HG03378 (cell line): ENCODE measurements at regions not wholly inside any gene's neighbourhood (a gene's known extent, or its start where the extent isn't known, plus 50 kb on each side); places are given as distances from the start of the nearest gene placed in this dataset.
"Not testable (repeated sequence)": the region's sequence is repeated elsewhere in the genome, so short reads cannot be mapped to it uniquely, and the experiment has no call there.

Source experiments
- ATAC-seq: cut with Tn5 transposase; IDR thresholded peaks from one replicate; pipeline ENCODE4 v1.9.1; 2021; ENCODE audit warnings: mild to moderate bottlenecking, moderate library complexity; ENCODE audit not compliant: unreplicated experiment

GRCh38 chr12:46942579-46942978 lies 116.8 kb upstream of the SLC38A4 start:
- no peak for ATAC-seq

- ATAC-seq, result no peak
Observed at GRCh38 chr12:46944088-46944487, 118.3 kb upstream of the SLC38A4 start.

- ATAC-seq, result no peak
Observed at GRCh38 chr12:46944771-46945170, 119.0 kb upstream of the SLC38A4 start.

- ATAC-seq, result no peak
Observed at GRCh38 chr12:46945591-46945990, 119.8 kb upstream of the SLC38A4 start.

- ATAC-seq, result no peak
Observed at GRCh38 chr12:46946137-46946536, 120.3 kb upstream of the SLC38A4 start.

GRCh38 chr12:46948936-46949545 lies 123.2 kb upstream of the SLC38A4 start:
- no peak for ATAC-seq

- no peak for ATAC-seq
Observed at GRCh38 chr12:46950094-46950493, 124.3 kb upstream of the SLC38A4 start.

GRCh38 chr12:46952880-46953483 lies 126.4 kb upstream of the PCED1B start:
- no peak for ATAC-seq

- ATAC-seq, result no peak
Observed at GRCh38 chr12:46956451-46957035, 122.9 kb upstream of the PCED1B start.

GRCh38 chr12:46958053-46958452 lies 121.4 kb upstream of the PCED1B start:
- ATAC-seq, result no peak

- no peak for ATAC-seq
Observed at GRCh38 chr12:46958599-46959290, 120.7 kb upstream of the PCED1B start.

GRCh38 chr12:46959502-46959901 lies 119.9 kb upstream of the PCED1B start:
- no peak for ATAC-seq

- no peak for ATAC-seq
Observed at GRCh38 chr12:46960681-46961080, 118.7 kb upstream of the PCED1B start.

GRCh38 chr12:46963191-46963590 lies 116.2 kb upstream of the PCED1B start:
- no peak for ATAC-seq

GRCh38 chr12:46963977-46964971 lies 115.1 kb upstream of the PCED1B start:
- ATAC-seq, result no peak

GRCh38 chr12:46965137-46965536 lies 114.3 kb upstream of the PCED1B start:
- no peak for ATAC-seq

GRCh38 chr12:46965880-46966279 lies 113.5 kb upstream of the PCED1B start:
- no peak for ATAC-seq

GRCh38 chr12:46970636-46971035 lies 108.8 kb upstream of the PCED1B start:
- ATAC-seq, result no peak

- ATAC-seq, result not testable (repeated sequence)
Observed at GRCh38 chr12:46973937-46974336, 105.5 kb upstream of the PCED1B start.

GRCh38 chr12:46977871-46978375 lies 101.5 kb upstream of the PCED1B start:
- ATAC-seq, result no peak

- ATAC-seq, result no peak
Observed at GRCh38 chr12:46981622-46982021, 97.8 kb upstream of the PCED1B start.
